K562 (cell line): ENCODE measurements at regions not wholly inside any gene's neighbourhood (a gene's known extent, or its start where the extent isn't known, plus 50 kb on each side); places are given as distances from the start of the nearest gene placed in this dataset.

Source experiments
- ATAC-seq: fragments of 200-7000 bp; cut with Tn5 transposase; 3 replicates; pipeline ENCODE4 v1.9.1; 2020; ENCODE audit warnings: moderate library complexity
- BruUV-seq: library from RNA; stranded (reverse); fragments of 400-500 nt; replicated peaks from 2 replicates; lab custom pipeline; 2021; lab: Mats Ljungman, UMichigan
- CTCF ChIA-PET: fragments of 300-600 bp; formaldehyde crosslinking; extraction: SDS; loops from one replicate; lab custom pipeline; 2021; ENCODE audit warnings: low intra/inter-chr PET ratio; lab: Yijun Ruan, JAX
- POLR2A ChIA-PET: fragments of 300-600, 350-650 bp; sonication (Branson Sonifier 250); formaldehyde crosslinking; extraction: SDS; loops from one replicate; lab custom pipeline; 2021; ENCODE audit warnings: antibody characterized with exemption, inconsistent platforms; lab: Yijun Ruan, JAX
- DNase-seq, 4 experiments: peaks; one replicate each; pipeline versions ENCODE4 v3.0.0 to v3.0.0-alpha.2; 2011 to 2018; ENCODE audit warnings: low spot score in 3 of 4, mixed read lengths in 3 of 4; ENCODE audit errors: extremely low read depth in 1 of 4
- FAIRE-seq: peaks from 2 replicates; lab custom pipeline; 2011; peaks lifted over from hg19 to GRCh38; lab: Jason Lieb, UNC
- H2AFZ ChIP-seq: 2 replicates; pipeline ENCODE4 v1.6.0; 2011; ENCODE audit warnings: low read depth, low read length, control low read depth, inconsistent platforms
- H3K27ac ChIP-seq: fragments of 200-600 bp; 3 replicates; pipeline ENCODE4 v1.8.0; 2011; ENCODE audit warnings: low read depth, mild to moderate bottlenecking, control low read depth, inconsistent platforms, low read length, moderate library complexity, mixed read lengths; ENCODE audit errors: extremely low read depth
- H3K27me3 ChIP-seq, 2 experiments: fragments of 300-600 bp in 1 of 2; 2 replicates in 1 of 2; 3 replicates in 1 of 2; pipeline versions ENCODE4 v1.6.0 to v1.8.0; 2011; ENCODE audit warnings: inconsistent platforms in 2 of 2, low read length in 2 of 2, mild to moderate bottlenecking in 1 of 2, mixed read lengths in 1 of 2, moderate library complexity in 1 of 2; ENCODE audit not compliant: control insufficient read depth in 2 of 2, insufficient read depth in 2 of 2
- H3K36me3 ChIP-seq: fragments of 300-600 bp; 3 replicates; pipeline ENCODE4 v1.8.0; 2011; ENCODE audit warnings: mild to moderate bottlenecking, low read length, inconsistent platforms; ENCODE audit not compliant: control insufficient read depth, insufficient read depth
- H3K4me1 ChIP-seq, 2 experiments: fragments of 200-600 bp in 1 of 2; replicated peaks in 1 of 2; 2 replicates in 1 of 2; 3 replicates in 1 of 2; pipeline versions ENCODE4 v1.5.1 to v1.8.0; 2011; ENCODE audit warnings: inconsistent platforms in 2 of 2, low read length in 2 of 2, mild to moderate bottlenecking in 1 of 2, mixed read lengths in 1 of 2, moderate library complexity in 1 of 2; ENCODE audit not compliant: control insufficient read depth in 2 of 2, insufficient read depth in 2 of 2
- H3K4me2 ChIP-seq: 2 replicates; pipeline ENCODE4 v1.6.1; 2011; ENCODE audit warnings: low read length, control low read depth, inconsistent platforms, mixed read lengths; ENCODE audit not compliant: insufficient read depth
- H3K4me3 ChIP-seq: fragments of 200-600 bp; sonication (generic), shearing (Covaris generic); 2 replicates; pipeline ENCODE4 v1.5.1; 2016; ENCODE audit warnings: control low read depth, inconsistent platforms
- H3K79me2 ChIP-seq: fragments of 200-600 bp; 3 replicates; pipeline ENCODE4 v1.8.0; 2011; ENCODE audit warnings: low read length, inconsistent platforms; ENCODE audit not compliant: control insufficient read depth, insufficient read depth
- H3K9ac ChIP-seq, 2 experiments: 2 replicates each; pipeline versions ENCODE4 v1.6.0 to v1.6.1; 2011; ENCODE audit warnings: low read depth in 2 of 2, low read length in 2 of 2, control low read depth in 1 of 2, inconsistent platforms in 1 of 2, mild to moderate bottlenecking in 1 of 2, mixed read lengths in 1 of 2; ENCODE audit not compliant: insufficient read depth in 1 of 2
- H3K9me1 ChIP-seq: one replicate; pipeline ENCODE4 v1.6.0; 2011; ENCODE audit warnings: inconsistent platforms, mild to moderate bottlenecking, low read length, moderate library complexity; ENCODE audit not compliant: control insufficient read depth, insufficient read depth
- H3K9me3 ChIP-seq: replicated peaks from 2 replicates; pipeline ENCODE4 v1.5.1; 2011; ENCODE audit warnings: low read depth, low read length, inconsistent platforms; ENCODE audit not compliant: control insufficient read depth, insufficient read depth
- H4K20me1 ChIP-seq: replicated peaks from 2 replicates; pipeline ENCODE4 v1.6.1; 2011; ENCODE audit warnings: low read length, inconsistent platforms, mixed read lengths; ENCODE audit not compliant: control insufficient read depth, insufficient read depth
- ELF2 ChIP-seq: fragments of 250-450 bp; sonication (Bioruptor Pico); IDR thresholded peaks from 2 replicates; pipeline ENCODE4 v1.5.0; 2021; ENCODE audit warnings: mild to moderate bottlenecking
- HDAC6 ChIP-seq: IDR thresholded peaks from 2 replicates; pipeline ENCODE4 v1.6.1; 2012; ENCODE audit warnings: low read depth, mild to moderate bottlenecking, control low read depth, inconsistent platforms, low read length, moderate library complexity
- NEUROD1 ChIP-seq: fragments of 150-350 bp; IDR thresholded peaks from 2 replicates; pipeline ENCODE4 v1.6.1; 2014; ENCODE audit warnings: borderline replicate concordance, low read length, low read depth; ENCODE audit not compliant: partially characterized antibody
- ZNF717 ChIP-seq: fragments of 250-450 bp; sonication (Bioruptor Pico); IDR thresholded peaks from 2 replicates; pipeline ENCODE4 v1.5.0; 2021
- WGBS: fragments of 100-300 bp; shearing (Covaris generic); methylation state at CpG from one replicate; pipeline ENCODE4 v1.1.6; 2016; ENCODE audit warnings: low coverage, mixed read lengths; ENCODE audit not compliant: insufficient coverage; ENCODE audit errors: missing lambda C conversion rate; 5-methylcytosine and 5-hydroxymethylcytosine counted together
- in situ Hi-C: fragments of 300-500 bp; cut with MboI; formaldehyde crosslinking; loops from 4 replicates; pipeline ENCODE4 v1.15.0; 2018; ENCODE audit warnings: inconsistent platforms, mixed read lengths
- intact Hi-C: fragments of 100-400 bp; cut with micrococcal nuclease; formaldehyde crosslinking; loops from 2 replicates; pipeline ENCODE4 v1.14.2; 2022
- TF ChIP-seq, protein P1 (sequence below), 3 experiments: fragments of 200-800 bp in 1 of 3; fragments of 250-450 bp in 1 of 3; fragments of 450-650 bp in 1 of 3; sonication (Bioruptor Pico) in 1 of 3; sonication (Bioruptor generic) in 1 of 3; formaldehyde crosslinking in 1 of 3; IDR thresholded peaks; 2 replicates each; pipeline versions ENCODE4 v1.6.1 to v1.8.0; 2016 to 2022; ENCODE audit warnings: mild to moderate bottlenecking in 2 of 3, missing genetic modification characterization in 2 of 3, missing compliant biosample characterization in 1 of 3, moderate library complexity in 1 of 3
- TF ChIP-seq, protein P2 (sequence below): sonication (generic); formaldehyde crosslinking; IDR thresholded peaks from 2 replicates; pipeline ENCODE4 v1.8.0; 2023; ENCODE audit warnings: missing genetic modification reagents, mild to moderate bottlenecking, borderline replicate concordance

DNA sequence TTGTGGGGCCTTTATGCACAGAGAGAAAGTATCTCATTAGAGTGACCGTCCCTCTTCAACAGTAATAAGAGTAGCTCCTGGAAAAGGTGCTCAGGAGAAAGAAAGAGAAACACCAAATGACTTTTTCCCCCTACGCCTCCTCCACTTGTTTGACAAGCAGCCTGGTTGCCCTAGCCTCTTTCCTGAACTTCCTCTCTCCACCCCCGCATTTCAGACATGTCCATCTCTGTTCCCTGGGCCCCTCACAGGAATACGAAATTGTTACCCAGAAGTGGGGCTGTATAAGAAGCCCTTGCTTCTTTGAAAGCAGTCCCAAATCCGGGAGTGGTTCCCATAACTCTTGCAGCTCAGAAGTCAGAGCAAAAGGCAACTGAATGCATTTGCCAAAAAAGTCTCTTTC, 119.6 kb upstream of the ADO start:
- no peak overlapping the region for H3K4me2 ChIP-seq
- FAIRE-seq (no peak), ATAC-seq (no peak), DNase-seq (no peak)
- TF ChIP-seq ELF2: no peak
- TF ChIP-seq NEUROD1: no peak
- TF ChIP-seq HDAC6: no peak
- TF ChIP-seq, protein P1, sequence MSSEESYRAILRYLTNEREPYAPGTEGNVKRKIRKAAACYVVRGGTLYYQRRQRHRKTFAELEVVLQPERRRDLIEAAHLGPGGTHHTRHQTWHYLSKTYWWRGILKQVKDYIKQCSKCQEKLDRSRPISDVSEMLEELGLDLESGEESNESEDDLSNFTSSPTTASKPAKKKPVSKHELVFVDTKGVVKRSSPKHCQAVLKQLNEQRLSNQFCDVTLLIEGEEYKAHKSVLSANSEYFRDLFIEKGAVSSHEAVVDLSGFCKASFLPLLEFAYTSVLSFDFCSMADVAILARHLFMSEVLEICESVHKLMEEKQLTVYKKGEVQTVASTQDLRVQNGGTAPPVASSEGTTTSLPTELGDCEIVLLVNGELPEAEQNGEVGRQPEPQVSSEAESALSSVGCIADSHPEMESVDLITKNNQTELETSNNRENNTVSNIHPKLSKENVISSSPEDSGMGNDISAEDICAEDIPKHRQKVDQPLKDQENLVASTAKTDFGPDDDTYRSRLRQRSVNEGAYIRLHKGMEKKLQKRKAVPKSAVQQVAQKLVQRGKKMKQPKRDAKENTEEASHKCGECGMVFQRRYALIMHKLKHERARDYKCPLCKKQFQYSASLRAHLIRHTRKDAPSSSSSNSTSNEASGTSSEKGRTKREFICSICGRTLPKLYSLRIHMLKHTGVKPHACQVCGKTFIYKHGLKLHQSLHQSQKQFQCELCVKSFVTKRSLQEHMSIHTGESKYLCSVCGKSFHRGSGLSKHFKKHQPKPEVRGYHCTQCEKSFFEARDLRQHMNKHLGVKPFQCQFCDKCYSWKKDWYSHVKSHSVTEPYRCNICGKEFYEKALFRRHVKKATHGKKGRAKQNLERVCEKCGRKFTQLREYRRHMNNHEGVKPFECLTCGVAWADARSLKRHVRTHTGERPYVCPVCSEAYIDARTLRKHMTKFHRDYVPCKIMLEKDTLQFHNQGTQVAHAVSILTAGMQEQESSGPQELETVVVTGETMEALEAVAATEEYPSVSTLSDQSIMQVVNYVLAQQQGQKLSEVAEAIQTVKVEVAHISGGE (CRISPR knock-in tag; IDR thresholded peaks at IDR 0.05): no peak
- TF ChIP-seq, protein P2, sequence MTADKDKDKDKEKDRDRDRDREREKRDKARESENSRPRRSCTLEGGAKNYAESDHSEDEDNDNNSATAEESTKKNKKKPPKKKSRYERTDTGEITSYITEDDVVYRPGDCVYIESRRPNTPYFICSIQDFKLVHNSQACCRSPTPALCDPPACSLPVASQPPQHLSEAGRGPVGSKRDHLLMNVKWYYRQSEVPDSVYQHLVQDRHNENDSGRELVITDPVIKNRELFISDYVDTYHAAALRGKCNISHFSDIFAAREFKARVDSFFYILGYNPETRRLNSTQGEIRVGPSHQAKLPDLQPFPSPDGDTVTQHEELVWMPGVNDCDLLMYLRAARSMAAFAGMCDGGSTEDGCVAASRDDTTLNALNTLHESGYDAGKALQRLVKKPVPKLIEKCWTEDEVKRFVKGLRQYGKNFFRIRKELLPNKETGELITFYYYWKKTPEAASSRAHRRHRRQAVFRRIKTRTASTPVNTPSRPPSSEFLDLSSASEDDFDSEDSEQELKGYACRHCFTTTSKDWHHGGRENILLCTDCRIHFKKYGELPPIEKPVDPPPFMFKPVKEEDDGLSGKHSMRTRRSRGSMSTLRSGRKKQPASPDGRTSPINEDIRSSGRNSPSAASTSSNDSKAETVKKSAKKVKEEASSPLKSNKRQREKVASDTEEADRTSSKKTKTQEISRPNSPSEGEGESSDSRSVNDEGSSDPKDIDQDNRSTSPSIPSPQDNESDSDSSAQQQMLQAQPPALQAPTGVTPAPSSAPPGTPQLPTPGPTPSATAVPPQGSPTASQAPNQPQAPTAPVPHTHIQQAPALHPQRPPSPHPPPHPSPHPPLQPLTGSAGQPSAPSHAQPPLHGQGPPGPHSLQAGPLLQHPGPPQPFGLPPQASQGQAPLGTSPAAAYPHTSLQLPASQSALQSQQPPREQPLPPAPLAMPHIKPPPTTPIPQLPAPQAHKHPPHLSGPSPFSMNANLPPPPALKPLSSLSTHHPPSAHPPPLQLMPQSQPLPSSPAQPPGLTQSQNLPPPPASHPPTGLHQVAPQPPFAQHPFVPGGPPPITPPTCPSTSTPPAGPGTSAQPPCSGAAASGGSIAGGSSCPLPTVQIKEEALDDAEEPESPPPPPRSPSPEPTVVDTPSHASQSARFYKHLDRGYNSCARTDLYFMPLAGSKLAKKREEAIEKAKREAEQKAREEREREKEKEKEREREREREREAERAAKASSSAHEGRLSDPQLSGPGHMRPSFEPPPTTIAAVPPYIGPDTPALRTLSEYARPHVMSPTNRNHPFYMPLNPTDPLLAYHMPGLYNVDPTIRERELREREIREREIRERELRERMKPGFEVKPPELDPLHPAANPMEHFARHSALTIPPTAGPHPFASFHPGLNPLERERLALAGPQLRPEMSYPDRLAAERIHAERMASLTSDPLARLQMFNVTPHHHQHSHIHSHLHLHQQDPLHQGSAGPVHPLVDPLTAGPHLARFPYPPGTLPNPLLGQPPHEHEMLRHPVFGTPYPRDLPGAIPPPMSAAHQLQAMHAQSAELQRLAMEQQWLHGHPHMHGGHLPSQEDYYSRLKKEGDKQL (CRISPR knock-in tag): no peak
- no peak for TF ChIP-seq ZNF717 (CRISPR knock-in tag)
- 3% methylated on average over 5 of the region's 5 CpGs for WGBS
- H3K9ac ChIP-seq: no peak overlapping the region
- no peaks in the 10 kb centered on the region; the same call in 1 of the 2 replicates for H3K9me3 ChIP-seq
- intact Hi-C loops: no loop called here
- no peaks in the 10 kb centered on the region for H3K9me1 ChIP-seq
- no peak overlapping the region for H3K4me3 ChIP-seq
- no peaks in the 10 kb centered on the region for H3K27me3 ChIP-seq
- POLR2A ChIA-PET: no interaction called here
- in situ Hi-C loops: no loop called here
- H2AFZ ChIP-seq: no peak overlapping the region
- no peaks in the 10 kb centered on the region for H3K79me2 ChIP-seq
- H3K36me3 ChIP-seq: no peaks in the 10 kb centered on the region
- no peaks in the 10 kb centered on the region for H3K4me1 ChIP-seq
- BruUV-seq: no TSS peak
- H3K27ac ChIP-seq: no peak overlapping the region
- CTCF ChIA-PET: no interaction called here
- H4K20me1 ChIP-seq: no peaks in the 10 kb centered on the region
